ENCODE measurements at regions not wholly inside any gene's neighbourhood (a gene's known extent, or its start where the extent isn't known, plus 50 kb on each side); places are given as distances from the start of the nearest gene placed in this dataset.
"Not testable (repeated sequence)": the region's sequence is repeated elsewhere in the genome, so short reads cannot be mapped to it uniquely, and the experiment has no call there.

- TF ChIP-seq ZNF837 (tag by site-specific recombination; IDR thresholded peaks at IDR 0.05) (no peak), ZBTB10 (tag by site-specific recombination; IDR thresholded peaks at IDR 0.05) (no peak), ZFP69B (tag by site-specific recombination; IDR thresholded peaks at IDR 0.05) (no peak), ZNF629 (tag by site-specific recombination; IDR thresholded peaks at IDR 0.05) (no peak), ZNF621 (tag by site-specific recombination; IDR thresholded peaks at IDR 0.05) (no peak), ZNF571 (tag by site-specific recombination; IDR thresholded peaks at IDR 0.05) (no peak), GLIS1 (tag by site-specific recombination; IDR thresholded peaks at IDR 0.05) (no peak), ZNF24 (tag by site-specific recombination; IDR thresholded peaks at IDR 0.05) (no peak), ZNF530 (tag by site-specific recombination; IDR thresholded peaks at IDR 0.05; ENCODE audit: low read depth) (no peak), ZBTB1 (tag by site-specific recombination; IDR thresholded peaks at IDR 0.05) (no peak), ZNF266 (tag by site-specific recombination; IDR thresholded peaks at IDR 0.05; ENCODE audit: low read depth) (no peak), ZBTB44 (tag by site-specific recombination; IDR thresholded peaks at IDR 0.05) (no peak), ZNF121 (tag by site-specific recombination; IDR thresholded peaks at IDR 0.05) (no peak), ZNF248 (tag by site-specific recombination; IDR thresholded peaks at IDR 0.05) (no peak), ZNF585B (tag by site-specific recombination; IDR thresholded peaks at IDR 0.05) (no peak), ZNF184 (tag by site-specific recombination; IDR thresholded peaks at IDR 0.05) (no peak), ZNF404 (tag by site-specific recombination; IDR thresholded peaks at IDR 0.05) (no peak), ZNF785 (tag by site-specific recombination; IDR thresholded peaks at IDR 0.05) (no peak)
- POLR2A ChIA-PET: no interaction called here
- CTCF ChIA-PET: no interaction called here
- Histone ChIP-seq H3K27ac (ENCODE audit: extremely low read depth, low read depth, low read length) (no peak overlapping the region), H3K9me3 (ENCODE audit: control insufficient read depth, insufficient read depth, low read depth, low read length) (no peaks in the 10 kb centered on the region), H3K4me3 (ENCODE audit: low read depth, low read length) (no peak overlapping the region), H3K36me3 (ENCODE audit: control insufficient read depth in 2 of 2, insufficient read depth in 1 of 2, low read length in 2 of 2) (no peaks in the 10 kb centered on the region), H3K4me1 (ENCODE audit: control insufficient read depth, insufficient read depth, low read length) (no peaks in the 10 kb centered on the region)
Observed at GRCh38 chr5:130398825-130399224, 494.6 kb downstream of the CHSY3 start.

GRCh38 chr5:130397727-130398126 lies 493.5 kb downstream of the CHSY3 start:
- H3K4me1 ChIP-seq (ENCODE audit: control insufficient read depth, insufficient read depth, low read length); H3K27ac ChIP-seq (ENCODE audit: extremely low read depth, low read depth, low read length); H3K36me3 ChIP-seq (ENCODE audit: control insufficient read depth in 2 of 2, insufficient read depth in 1 of 2, low read length in 2 of 2); H3K4me3 ChIP-seq (ENCODE audit: low read depth, low read length); H3K9me3 ChIP-seq (ENCODE audit: control insufficient read depth, insufficient read depth, low read depth, low read length); CTCF ChIA-PET; POLR2A ChIA-PET: not testable (repeated sequence)

GRCh38 chr5:130397132-130397531 lies 492.9 kb downstream of the CHSY3 start:
- no peak overlapping the region for H3K27ac ChIP-seq (ENCODE audit: extremely low read depth, low read depth, low read length)
- ChIA-PET POLR2A (no interaction called here), CTCF (no interaction called here)
- H3K4me1 ChIP-seq (ENCODE audit: control insufficient read depth, insufficient read depth, low read length): no peaks in the 10 kb centered on the region
- no peak overlapping the region for H3K4me3 ChIP-seq (ENCODE audit: low read depth, low read length)
- H3K9me3 ChIP-seq (ENCODE audit: control insufficient read depth, insufficient read depth, low read depth, low read length): no peaks in the 10 kb centered on the region
- H3K36me3 ChIP-seq (ENCODE audit: control insufficient read depth in 2 of 2, insufficient read depth in 1 of 2, low read length in 2 of 2): no peaks in the 10 kb centered on the region
- TF ChIP-seq BCL6B (tag by site-specific recombination; IDR thresholded peaks at IDR 0.05): no peak
- TF ChIP-seq ZNF416 (tag by site-specific recombination; IDR thresholded peaks at IDR 0.05): no peak
- no peak for TF ChIP-seq SP7 (tag by site-specific recombination; IDR thresholded peaks at IDR 0.05)
- TF ChIP-seq ZNF302 (tag by site-specific recombination; IDR thresholded peaks at IDR 0.05; ENCODE audit: low read depth): no peak
- TF ChIP-seq ZNF18 (tag by site-specific recombination; IDR thresholded peaks at IDR 0.05): no peak
- TF ChIP-seq AEBP2 (tag by site-specific recombination; IDR thresholded peaks at IDR 0.05; ENCODE audit: borderline replicate concordance): no peak
- no peak for TF ChIP-seq ZNF248 (tag by site-specific recombination; IDR thresholded peaks at IDR 0.05)
- no peak for TF ChIP-seq ZBTB8A (tag by site-specific recombination; IDR thresholded peaks at IDR 0.05)
- TF ChIP-seq KLF8 (tag by site-specific recombination; IDR thresholded peaks at IDR 0.05): no peak
- no peak for TF ChIP-seq ZNF701 (tag by site-specific recombination; IDR thresholded peaks at IDR 0.05)
